CD4-positive, alpha-beta T cell (primary cell): ENCODE measurements at regions not wholly inside any gene's neighbourhood (a gene's known extent, or its start where the extent isn't known, plus 50 kb on each side); places are given as distances from the start of the nearest gene placed in this dataset.

Experiments
- ATAC-seq: fragments of 200-7000 bp; cut with Tn5 transposase; one replicate; pipeline ENCODE4 v1.10.0; 2022; ENCODE audit warnings: mild to moderate bottlenecking; ENCODE audit not compliant: poor library complexity
- CTCF ChIA-PET: fragments of 350-600 bp; sonication (Branson Sonifier 250); formaldehyde crosslinking; loops from one replicate; lab custom pipeline; 2021; ENCODE audit warnings: antibody characterized with exemption, inconsistent platforms; lab: Charles Lee
- POLR2A ChIA-PET: fragments of 350-600 bp; sonication (Branson Sonifier 250); formaldehyde crosslinking; loops from one replicate; lab custom pipeline; 2021; ENCODE audit warnings: antibody characterized with exemption, inconsistent platforms; lab: Charles Lee
- DNase-seq, 14 experiments: peaks; one replicate each; pipeline ENCODE4 v3.0.0-alpha.2; 2013 to 2020; ENCODE audit warnings: mixed read lengths in 2 of 14
- H3K27ac ChIP-seq, 2 donors: one replicate each; pipeline versions ENCODE4 v1.5.1 to v1.7.0; 2013; ENCODE audit warnings: low read length in 2 of 2, low read depth in 1 of 2, mild to moderate bottlenecking in 1 of 2
- H3K27me3 ChIP-seq, 2 experiments: 1 replicate in 1 of 2; 2 replicates in 1 of 2; pipeline versions ENCODE4 v1.6.1 to v1.7.0; 2013; ENCODE audit warnings: low read length in 2 of 2, control low read depth in 1 of 2, mild to moderate bottlenecking in 1 of 2, moderate library complexity in 1 of 2; ENCODE audit not compliant: insufficient read depth in 2 of 2, control insufficient read depth in 1 of 2
- H3K36me3 ChIP-seq: one replicate; pipeline ENCODE4 v1.6.1; 2013; ENCODE audit warnings: low read length, control low read depth; ENCODE audit not compliant: insufficient read depth
- H3K4me1 ChIP-seq: one replicate; pipeline ENCODE4 v1.6.1; 2013; ENCODE audit warnings: low read length, control low read depth; ENCODE audit not compliant: insufficient read depth
- H3K4me3 ChIP-seq: one replicate; pipeline ENCODE4 v1.5.1; 2013; ENCODE audit warnings: mild to moderate bottlenecking, low read length, moderate library complexity
- H3K9me3 ChIP-seq, 2 experiments: 1 replicate in 1 of 2; 2 replicates in 1 of 2; pipeline versions ENCODE4 v1.6.1 to v1.7.0; 2013; ENCODE audit warnings: low read length in 2 of 2, mild to moderate bottlenecking in 2 of 2, control low read depth in 1 of 2, moderate library complexity in 1 of 2; ENCODE audit not compliant: control insufficient read depth in 1 of 2, insufficient read depth in 1 of 2
- H3K27ac Mint-ChIP-seq: one replicate; pipeline ENCODE4 v1.8.0; 2020; ENCODE audit warnings: mixed read lengths
- H3K27me3 Mint-ChIP-seq: one replicate; pipeline ENCODE4 v1.8.0; 2021; ENCODE audit warnings: mixed read lengths
- H3K36me3 Mint-ChIP-seq: one replicate; pipeline ENCODE4 v1.8.0; 2021; ENCODE audit warnings: low read depth, mixed read lengths
- H3K4me1 Mint-ChIP-seq: one replicate; pipeline ENCODE4 v1.8.0; 2021; ENCODE audit warnings: low read depth, mixed read lengths
- H3K4me3 Mint-ChIP-seq: one replicate; pipeline ENCODE4 v1.8.0; 2020; ENCODE audit warnings: mild to moderate bottlenecking, mixed read lengths
- H3K9me3 Mint-ChIP-seq: one replicate; pipeline ENCODE4 v1.8.0; 2020; ENCODE audit warnings: mixed read lengths
- intact Hi-C, 2 experiments: fragments of 100-400 bp; cut with DNase I in 1 of 2; cut with micrococcal nuclease in 1 of 2; formaldehyde crosslinking; loops; one replicate each; pipeline versions ENCODE4 v1.15.1 to v1.9.0; 2023 to 2025; cut with DNase I, micrococcal nuclease
- TF ChIP-seq, protein P1 (sequence below): fragments of 200-600 bp; IDR thresholded peaks from one replicate; pipeline ENCODE4 v1.8.0; 2022; ENCODE audit warnings: antibody characterized with exemption, mild to moderate bottlenecking

GRCh38 chr12:118618695-118619094 lies 242.3 kb downstream of the SUDS3 start:
- no peak for ATAC-seq
- H3K4me3 Mint-ChIP-seq: no peak overlapping the region
- H3K9me3 Mint-ChIP-seq: peaks cover 3% of the 10 kb centered on the region
- H3K27ac ChIP-seq: no peak overlapping the region
- H3K36me3 ChIP-seq: no peaks in the 10 kb centered on the region
- no peaks in the 10 kb centered on the region for H3K4me1 ChIP-seq
- H3K36me3 Mint-ChIP-seq: no peaks in the 10 kb centered on the region
- no peaks in the 10 kb centered on the region for H3K27me3 ChIP-seq
- no peak for DNase-seq
- intact Hi-C loops: no loop called here
- H3K4me3 ChIP-seq: no peak overlapping the region
- H3K27me3 Mint-ChIP-seq: no peaks in the 10 kb centered on the region
- H3K27ac Mint-ChIP-seq: no peak overlapping the region
- ChIA-PET POLR2A (no interaction called here), CTCF (no interaction called here)
- peaks cover 0 to 6% of the 10 kb centered on the region in 2 experiments for H3K9me3 ChIP-seq
- TF ChIP-seq, protein P1, sequence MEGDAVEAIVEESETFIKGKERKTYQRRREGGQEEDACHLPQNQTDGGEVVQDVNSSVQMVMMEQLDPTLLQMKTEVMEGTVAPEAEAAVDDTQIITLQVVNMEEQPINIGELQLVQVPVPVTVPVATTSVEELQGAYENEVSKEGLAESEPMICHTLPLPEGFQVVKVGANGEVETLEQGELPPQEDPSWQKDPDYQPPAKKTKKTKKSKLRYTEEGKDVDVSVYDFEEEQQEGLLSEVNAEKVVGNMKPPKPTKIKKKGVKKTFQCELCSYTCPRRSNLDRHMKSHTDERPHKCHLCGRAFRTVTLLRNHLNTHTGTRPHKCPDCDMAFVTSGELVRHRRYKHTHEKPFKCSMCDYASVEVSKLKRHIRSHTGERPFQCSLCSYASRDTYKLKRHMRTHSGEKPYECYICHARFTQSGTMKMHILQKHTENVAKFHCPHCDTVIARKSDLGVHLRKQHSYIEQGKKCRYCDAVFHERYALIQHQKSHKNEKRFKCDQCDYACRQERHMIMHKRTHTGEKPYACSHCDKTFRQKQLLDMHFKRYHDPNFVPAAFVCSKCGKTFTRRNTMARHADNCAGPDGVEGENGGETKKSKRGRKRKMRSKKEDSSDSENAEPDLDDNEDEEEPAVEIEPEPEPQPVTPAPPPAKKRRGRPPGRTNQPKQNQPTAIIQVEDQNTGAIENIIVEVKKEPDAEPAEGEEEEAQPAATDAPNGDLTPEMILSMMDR: no peak
- H3K4me1 Mint-ChIP-seq: no peaks in the 10 kb centered on the region

DNA sequence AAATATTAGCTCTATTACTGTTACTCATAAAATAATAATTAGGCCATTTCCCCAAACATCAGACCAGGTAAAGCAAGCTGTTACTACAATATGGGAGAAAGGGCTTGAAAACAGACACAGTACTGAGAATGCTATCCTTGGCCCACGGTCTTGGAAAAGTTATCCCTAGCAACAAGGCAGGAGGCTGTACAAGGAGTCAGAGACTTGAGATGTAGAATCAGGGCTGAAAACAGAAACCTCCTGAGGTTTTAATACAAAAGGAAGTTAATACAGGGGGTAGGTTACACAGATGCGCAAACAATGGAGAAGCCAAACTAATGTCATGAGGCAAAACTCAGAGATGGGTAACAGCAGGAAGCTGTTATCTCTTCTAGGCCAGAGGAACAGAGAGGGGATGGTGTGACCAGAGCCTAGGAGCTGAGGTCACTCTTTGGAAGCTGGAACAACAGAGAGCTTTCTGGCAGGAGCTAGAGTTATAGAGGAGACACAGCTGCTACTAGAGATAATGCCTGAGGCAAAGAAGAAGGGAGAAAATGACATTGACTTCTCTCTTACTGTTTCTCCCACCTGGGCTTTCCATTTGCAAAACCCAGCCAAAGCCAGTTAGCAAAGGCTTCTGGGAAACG lies 248.8 kb downstream of the SUDS3 start:
- CTCF ChIA-PET: no interaction called here
- TF ChIP-seq, protein P1: no peak
- H3K27ac ChIP-seq: no peak overlapping the region
- peaks cover 10% of the 10 kb centered on the region for H3K9me3 Mint-ChIP-seq
- POLR2A ChIA-PET: no interaction called here
- H3K27me3 Mint-ChIP-seq: no peaks in the 10 kb centered on the region
- H3K36me3 ChIP-seq: no peaks in the 10 kb centered on the region
- H3K27me3 ChIP-seq: no peaks in the 10 kb centered on the region
- DNase-seq (no peak), ATAC-seq (no peak)
- no peaks in the 10 kb centered on the region for H3K4me1 ChIP-seq
- no peak overlapping the region for H3K4me3 Mint-ChIP-seq
- no peak overlapping the region for H3K4me3 ChIP-seq
- no peaks in the 10 kb centered on the region for H3K36me3 Mint-ChIP-seq
- H3K27ac Mint-ChIP-seq: no peak overlapping the region
- H3K4me1 Mint-ChIP-seq: no peaks in the 10 kb centered on the region
- intact Hi-C loops: no loop called here
- peaks cover 0 to 6% of the 10 kb centered on the region in 2 experiments for H3K9me3 ChIP-seq

GRCh38 chr12:118633071-118633470 lies 256.7 kb downstream of the SUDS3 start:
- Histone ChIP-seq H3K36me3 (no peaks in the 10 kb centered on the region), H3K4me1 (no peaks in the 10 kb centered on the region), H3K27me3 (no peaks in the 10 kb centered on the region), H3K9me3 (no peaks in the 10 kb centered on the region), H3K27ac (no peak overlapping the region), H3K4me3 (no peak overlapping the region)
- H3K9me3 Mint-ChIP-seq: peaks cover 2% of the 10 kb centered on the region
- DNase-seq: no peak
- no peak overlapping the region for H3K27ac Mint-ChIP-seq
- TF ChIP-seq, protein P1: no peak
- no peaks in the 10 kb centered on the region for H3K36me3 Mint-ChIP-seq
- ChIA-PET POLR2A (no interaction called here), CTCF (no interaction called here)
- ATAC-seq: no peak
- intact Hi-C loops: no loop called here
- H3K4me3 Mint-ChIP-seq: no peak overlapping the region
- no peaks in the 10 kb centered on the region for H3K27me3 Mint-ChIP-seq
- no peaks in the 10 kb centered on the region for H3K4me1 Mint-ChIP-seq
